SK-N-SH treated with all-trans-retinoic acid at 6 μM for 48 hours (cell line): ENCODE measurements at regions not wholly inside any gene's neighbourhood (a gene's known extent, or its start where the extent isn't known, plus 50 kb on each side); places are given as distances from the start of the nearest gene placed in this dataset.

Source experiments
- ARNTL ChIP-seq: fragments of 450-650 bp; formaldehyde crosslinking; IDR thresholded peaks from 2 replicates; pipeline ENCODE4 v1.5.0; 2020; ENCODE audit warnings: low read depth, mild to moderate bottlenecking, moderate library complexity, borderline replicate concordance
- ISL1 ChIP-seq: fragments of 250-450 bp; sonication (Bioruptor Pico); IDR thresholded peaks from 2 replicates; pipeline ENCODE4 v2.1.2; 2022; ENCODE audit warnings: mild to moderate bottlenecking, moderate library complexity
- OSR1 ChIP-seq: fragments of 250-450 bp; sonication (Bioruptor Pico); IDR thresholded peaks from 2 replicates; pipeline ENCODE4 v1.8.0; 2022; ENCODE audit warnings: moderate library complexity, mild to moderate bottlenecking, inconsistent platforms
- PPARA ChIP-seq: fragments of 250-450 bp; sonication (Bioruptor Pico); IDR thresholded peaks from 2 replicates; pipeline ENCODE4 v1.5.0; 2020; ENCODE audit warnings: mild to moderate bottlenecking, borderline replicate concordance
- RARB ChIP-seq: fragments of 250-450 bp; sonication (Bioruptor Pico); IDR thresholded peaks from 2 replicates; pipeline ENCODE4 v1.8.0; 2021; ENCODE audit warnings: mild to moderate bottlenecking, moderate library complexity
- TOX ChIP-seq: fragments of 250-450 bp; sonication (Bioruptor Pico); IDR thresholded peaks from 2 replicates; pipeline ENCODE4 v1.8.0; 2021; ENCODE audit warnings: mild to moderate bottlenecking, moderate library complexity, borderline replicate concordance
- ZC3H10 ChIP-seq: fragments of 250-450 bp; sonication (Bioruptor Pico); IDR thresholded peaks from 2 replicates; pipeline ENCODE4 v1.5.1; 2021; ENCODE audit warnings: mild to moderate bottlenecking, moderate library complexity
- ZFP3 ChIP-seq: fragments of 250-450 bp; sonication (Bioruptor Pico); IDR thresholded peaks from 2 replicates; pipeline ENCODE4 v1.5.0; 2020; ENCODE audit warnings: mild to moderate bottlenecking, moderate library complexity
- ZFP30 ChIP-seq: fragments of 450-650 bp; formaldehyde crosslinking; IDR thresholded peaks from 2 replicates; pipeline ENCODE4 v1.5.0; 2022; ENCODE audit warnings: mild to moderate bottlenecking, moderate library complexity
- ZNF70 ChIP-seq: fragments of 450-650 bp; formaldehyde crosslinking; IDR thresholded peaks from 2 replicates; pipeline ENCODE4 v1.5.0; 2020; ENCODE audit warnings: mild to moderate bottlenecking, moderate library complexity
- TF ChIP-seq, protein P1 (sequence below): fragments of 250-450 bp; sonication (Bioruptor Pico); IDR thresholded peaks from 2 replicates; pipeline ENCODE4 v1.8.0; 2020; ENCODE audit warnings: mild to moderate bottlenecking, moderate library complexity, borderline replicate concordance
- TF ChIP-seq, protein P2 (sequence below): fragments of 250-450 bp; sonication (Bioruptor Pico); IDR thresholded peaks from 2 replicates; pipeline ENCODE4 v1.5.1; 2021; ENCODE audit warnings: mild to moderate bottlenecking, moderate library complexity
- TF ChIP-seq, protein P3 (sequence below): fragments of 250-450 bp; sonication (Bioruptor Pico); IDR thresholded peaks from 2 replicates; pipeline ENCODE4 v1.5.1; 2020; ENCODE audit warnings: low read depth, mild to moderate bottlenecking, moderate library complexity

DNA sequence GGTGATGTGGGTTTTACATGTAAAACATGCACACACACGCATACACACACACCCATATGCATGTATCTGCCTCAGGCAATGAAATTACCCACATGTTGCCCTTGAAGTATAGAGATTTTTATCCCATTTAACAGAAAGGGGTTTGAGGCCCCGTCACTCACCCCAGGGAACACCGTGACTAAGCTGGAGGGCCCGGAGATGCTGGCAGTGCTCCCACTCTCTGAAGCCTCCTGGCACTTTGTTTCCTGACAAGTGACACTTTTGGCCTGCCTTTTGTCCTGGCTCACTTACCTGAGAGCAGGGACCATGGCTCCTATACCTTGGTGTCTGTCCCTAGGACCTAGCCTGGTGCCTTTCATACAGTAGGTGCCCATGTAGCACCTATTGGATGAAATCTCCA lies 50.0 kb upstream of the TNRC6C start:
- TF ChIP-seq, protein P1, sequence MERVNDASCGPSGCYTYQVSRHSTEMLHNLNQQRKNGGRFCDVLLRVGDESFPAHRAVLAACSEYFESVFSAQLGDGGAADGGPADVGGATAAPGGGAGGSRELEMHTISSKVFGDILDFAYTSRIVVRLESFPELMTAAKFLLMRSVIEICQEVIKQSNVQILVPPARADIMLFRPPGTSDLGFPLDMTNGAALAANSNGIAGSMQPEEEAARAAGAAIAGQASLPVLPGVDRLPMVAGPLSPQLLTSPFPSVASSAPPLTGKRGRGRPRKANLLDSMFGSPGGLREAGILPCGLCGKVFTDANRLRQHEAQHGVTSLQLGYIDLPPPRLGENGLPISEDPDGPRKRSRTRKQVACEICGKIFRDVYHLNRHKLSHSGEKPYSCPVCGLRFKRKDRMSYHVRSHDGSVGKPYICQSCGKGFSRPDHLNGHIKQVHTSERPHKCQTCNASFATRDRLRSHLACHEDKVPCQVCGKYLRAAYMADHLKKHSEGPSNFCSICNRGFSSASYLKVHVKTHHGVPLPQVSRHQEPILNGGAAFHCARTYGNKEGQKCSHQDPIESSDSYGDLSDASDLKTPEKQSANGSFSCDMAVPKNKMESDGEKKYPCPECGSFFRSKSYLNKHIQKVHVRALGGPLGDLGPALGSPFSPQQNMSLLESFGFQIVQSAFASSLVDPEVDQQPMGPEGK (CRISPR knock-in tag): no peak
- TF ChIP-seq, protein P2, sequence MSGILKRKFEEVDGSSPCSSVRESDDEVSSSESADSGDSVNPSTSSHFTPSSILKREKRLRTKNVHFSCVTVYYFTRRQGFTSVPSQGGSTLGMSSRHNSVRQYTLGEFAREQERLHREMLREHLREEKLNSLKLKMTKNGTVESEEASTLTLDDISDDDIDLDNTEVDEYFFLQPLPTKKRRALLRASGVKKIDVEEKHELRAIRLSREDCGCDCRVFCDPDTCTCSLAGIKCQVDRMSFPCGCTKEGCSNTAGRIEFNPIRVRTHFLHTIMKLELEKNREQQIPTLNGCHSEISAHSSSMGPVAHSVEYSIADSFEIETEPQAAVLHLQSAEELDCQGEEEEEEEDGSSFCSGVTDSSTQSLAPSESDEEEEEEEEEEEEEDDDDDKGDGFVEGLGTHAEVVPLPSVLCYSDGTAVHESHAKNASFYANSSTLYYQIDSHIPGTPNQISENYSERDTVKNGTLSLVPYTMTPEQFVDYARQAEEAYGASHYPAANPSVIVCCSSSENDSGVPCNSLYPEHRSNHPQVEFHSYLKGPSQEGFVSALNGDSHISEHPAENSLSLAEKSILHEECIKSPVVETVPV: no peak
- TF ChIP-seq TOX (CRISPR knock-in tag) (no peak), ZFP30 (CRISPR knock-in tag) (no peak), ZFP3 (CRISPR knock-in tag) (no peak), PPARA (CRISPR knock-in tag) (no peak), ZNF70 (no peak), ARNTL (no peak), ISL1 (CRISPR knock-in tag) (no peak), OSR1 (no peak), RARB (CRISPR knock-in tag) (no peak), ZC3H10 (CRISPR knock-in tag) (no peak)
- TF ChIP-seq, protein P3, sequence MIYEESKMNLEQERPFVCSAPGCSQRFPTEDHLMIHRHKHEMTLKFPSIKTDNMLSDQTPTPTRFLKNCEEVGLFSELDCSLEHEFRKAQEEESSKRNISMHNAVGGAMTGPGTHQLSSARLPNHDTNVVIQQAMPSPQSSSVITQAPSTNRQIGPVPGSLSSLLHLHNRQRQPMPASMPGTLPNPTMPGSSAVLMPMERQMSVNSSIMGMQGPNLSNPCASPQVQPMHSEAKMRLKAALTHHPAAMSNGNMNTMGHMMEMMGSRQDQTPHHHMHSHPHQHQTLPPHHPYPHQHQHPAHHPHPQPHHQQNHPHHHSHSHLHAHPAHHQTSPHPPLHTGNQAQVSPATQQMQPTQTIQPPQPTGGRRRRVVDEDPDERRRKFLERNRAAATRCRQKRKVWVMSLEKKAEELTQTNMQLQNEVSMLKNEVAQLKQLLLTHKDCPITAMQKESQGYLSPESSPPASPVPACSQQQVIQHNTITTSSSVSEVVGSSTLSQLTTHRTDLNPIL: no peak
